ENCODE measurements at regions not wholly inside any gene's neighbourhood (a gene's known extent, or its start where the extent isn't known, plus 50 kb on each side); places are given as distances from the start of the nearest gene placed in this dataset.
"Not testable (repeated sequence)": the region's sequence is repeated elsewhere in the genome, so short reads cannot be mapped to it uniquely, and the experiment has no call there.

DNA sequence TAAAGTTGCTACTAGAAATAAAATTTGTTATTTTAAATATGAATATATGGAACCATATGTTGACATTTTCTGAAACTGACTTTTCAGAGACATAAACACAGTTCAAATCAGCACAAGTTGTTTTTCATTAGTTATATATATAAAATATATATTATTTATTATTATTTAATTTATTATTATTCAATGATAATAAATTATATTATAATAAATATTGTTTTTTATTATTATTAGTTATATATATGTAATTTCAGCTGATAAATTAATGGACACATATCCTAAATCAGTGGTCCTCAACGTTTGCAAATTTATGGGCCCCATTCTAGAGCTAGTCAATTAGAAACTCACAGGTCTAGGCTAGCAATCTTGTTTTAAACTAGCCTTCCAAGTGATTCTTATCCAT, 809.3 kb downstream of the C4orf33 start:
- DNase-seq: no peak

DNA sequence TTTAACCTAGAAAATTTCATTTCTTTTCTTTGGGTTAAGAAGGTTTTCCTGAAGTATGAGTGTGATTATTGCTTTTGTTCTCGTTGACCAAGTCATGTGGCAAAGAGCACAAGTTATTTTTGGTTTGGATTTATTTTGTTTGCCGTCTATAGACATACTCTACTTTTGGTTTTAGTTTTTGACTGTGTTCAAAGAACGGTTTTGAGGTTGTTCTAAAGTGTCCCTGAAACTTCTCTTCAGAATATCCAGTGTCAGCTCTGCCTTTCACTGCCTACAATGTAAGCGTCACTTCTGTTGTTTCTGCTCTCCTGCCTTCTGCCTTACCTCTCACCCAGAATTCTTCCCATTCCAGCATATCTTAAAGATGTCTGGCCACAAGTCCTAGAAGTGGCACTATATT, 812.2 kb downstream of the C4orf33 start:
- DNase-seq: no peak

DNA sequence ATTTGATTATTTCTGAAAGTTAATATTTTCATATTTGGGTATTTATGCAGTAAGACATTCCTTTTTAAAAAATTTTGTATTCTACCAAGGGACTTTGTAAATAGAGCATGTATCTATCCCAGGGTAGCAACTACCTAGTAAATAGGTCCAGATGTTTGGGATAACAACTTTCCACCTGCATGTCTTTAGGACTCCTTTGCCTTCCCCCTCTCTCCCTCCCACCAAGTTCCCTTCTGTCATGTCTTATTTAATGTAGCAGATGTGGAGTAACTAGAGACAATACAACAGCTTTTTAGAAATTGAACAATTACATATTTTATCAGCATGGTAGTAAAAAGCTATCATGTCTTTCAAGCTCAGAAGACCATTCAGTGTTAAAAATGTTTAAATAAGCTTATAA, 821.0 kb downstream of the C4orf33 start:
- DNase-seq: no peak

DNA sequence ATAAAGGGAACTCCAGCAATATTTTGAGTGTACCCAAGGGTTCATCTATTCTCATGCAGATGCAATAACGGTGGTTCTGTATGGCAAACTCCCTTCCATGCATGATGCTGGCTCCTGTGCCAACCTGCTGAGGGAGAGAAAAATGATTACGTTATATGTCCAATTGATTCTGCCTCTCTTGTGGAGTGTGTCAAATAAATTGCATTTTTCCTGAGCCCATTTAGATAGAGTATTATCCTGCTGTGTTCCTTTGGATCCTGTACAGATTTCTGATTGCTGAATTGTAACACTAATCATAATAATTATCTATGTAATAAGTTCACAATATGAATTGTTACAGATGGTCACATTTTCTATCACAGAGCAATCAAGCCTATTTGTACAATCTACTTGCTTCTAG, 821.7 kb downstream of the C4orf33 start:
- DNase-seq: no peak

DNA sequence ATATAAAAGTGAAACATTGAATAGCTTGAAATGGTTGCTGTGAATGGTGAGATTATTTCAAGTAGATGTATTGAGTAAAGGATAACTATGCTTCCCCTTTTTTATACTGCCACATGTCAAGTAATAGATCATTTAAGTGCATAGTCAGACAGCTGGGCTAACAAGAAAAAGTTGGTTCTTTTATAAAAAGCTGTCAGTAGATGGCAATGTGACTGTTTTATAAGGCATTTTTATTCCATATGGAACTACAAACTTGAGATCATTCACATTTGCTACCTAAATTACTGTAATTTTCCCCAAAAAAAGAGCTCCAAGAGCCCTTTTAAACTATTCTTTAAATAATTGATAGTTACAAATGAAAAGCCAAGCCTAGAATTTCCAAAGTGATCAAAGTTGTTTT, 831.0 kb downstream of the C4orf33 start:
- DNase-seq: no peak

DNA sequence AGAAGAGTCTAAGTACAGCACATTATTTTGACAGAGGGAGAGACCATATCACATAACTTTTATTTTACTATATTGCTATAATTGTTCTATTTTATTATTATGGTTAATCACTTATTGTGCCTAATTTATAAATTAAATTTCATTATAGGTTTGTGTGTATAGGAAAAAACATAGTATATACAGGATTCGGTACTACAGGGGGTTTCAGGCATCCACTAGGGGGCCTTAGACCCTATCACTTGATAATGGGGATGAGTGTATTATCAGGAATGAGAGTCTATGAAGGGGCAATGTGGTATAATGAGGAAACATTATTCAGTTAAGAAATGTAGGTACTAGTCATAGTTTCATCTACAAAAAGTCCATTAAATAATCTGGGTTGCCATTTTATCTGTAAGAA, 833.1 kb downstream of the C4orf33 start:
- no peak for DNase-seq

DNA sequence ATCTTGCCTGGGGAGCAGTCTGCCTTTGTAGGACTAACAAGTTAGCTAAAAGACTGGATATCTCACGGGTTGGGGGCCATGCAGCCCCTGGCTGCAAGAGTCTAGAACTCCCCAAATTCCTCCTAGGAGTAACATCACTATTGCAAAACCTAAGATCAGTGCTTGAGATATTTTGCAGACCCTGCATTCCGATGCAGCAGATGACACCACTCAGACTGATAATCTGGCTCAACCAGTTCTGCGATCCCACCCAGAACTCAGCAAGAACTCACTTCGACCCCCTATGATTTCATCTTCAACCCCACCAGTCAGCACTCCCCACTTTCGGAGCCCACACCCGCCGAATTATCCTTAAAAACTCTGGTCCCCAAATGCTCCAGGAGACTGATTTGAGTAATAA, 834.0 kb downstream of the C4orf33 start:
- DNase-seq: no peak

DNA sequence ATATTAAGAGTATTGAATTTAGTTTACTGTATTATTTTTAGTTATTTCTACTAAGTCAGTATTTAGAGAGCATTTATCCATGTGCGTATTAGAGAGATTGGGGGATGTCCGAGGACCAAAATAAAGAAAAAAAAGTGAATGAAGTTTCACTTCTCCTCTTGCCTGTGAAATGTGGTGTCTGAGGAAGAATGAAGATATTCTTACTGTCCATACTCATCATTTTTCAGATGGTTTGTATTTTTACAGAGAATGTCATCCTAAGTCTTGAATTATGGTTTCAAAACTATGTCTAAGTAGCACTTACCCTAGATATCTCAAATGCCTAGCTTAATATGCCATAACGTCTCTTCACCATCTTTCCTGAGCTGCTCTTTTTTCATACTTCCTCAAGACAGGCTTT, 854.3 kb downstream of the C4orf33 start:
- DNase-seq: no peak

DNA sequence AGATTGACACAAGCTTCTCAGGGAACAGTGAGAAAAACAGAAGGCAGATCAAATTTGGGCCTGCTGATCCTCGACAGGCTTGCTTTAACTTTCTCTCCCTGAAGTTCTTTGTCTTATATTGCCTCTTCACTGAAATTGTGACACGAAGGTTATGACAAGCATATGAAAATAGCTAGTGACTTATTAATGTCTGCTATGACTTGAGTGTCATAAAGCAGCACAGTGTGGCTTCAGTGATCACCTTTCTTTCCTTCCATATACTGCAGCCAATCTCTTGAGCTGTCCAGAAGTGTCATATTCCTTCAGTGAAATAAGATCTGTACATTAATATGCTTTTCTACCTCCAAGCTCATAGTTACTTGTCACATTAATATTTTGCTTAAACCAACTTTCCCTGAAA, 870.2 kb downstream of the C4orf33 start:
- DNase-seq: no peak

DNA sequence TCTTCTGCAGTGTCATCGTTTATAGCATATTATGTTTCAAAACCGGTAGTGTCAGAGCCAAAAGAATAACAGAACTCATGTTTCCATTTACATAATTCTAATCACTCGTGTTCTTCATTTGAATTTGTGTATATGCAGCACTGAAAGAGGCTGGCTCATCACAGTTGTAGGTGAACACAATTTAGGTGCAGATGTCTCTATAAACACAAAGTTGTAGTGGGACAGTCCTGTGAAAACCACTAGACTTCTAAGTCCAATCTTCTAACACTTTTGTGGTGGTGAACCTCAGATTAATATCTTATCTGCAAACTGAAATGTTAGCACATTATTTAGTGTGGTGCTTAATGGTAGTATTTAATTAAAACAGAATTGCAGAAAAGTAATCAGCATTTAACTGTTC, 872.4 kb downstream of the C4orf33 start:
- DNase-seq: no peak

DNA sequence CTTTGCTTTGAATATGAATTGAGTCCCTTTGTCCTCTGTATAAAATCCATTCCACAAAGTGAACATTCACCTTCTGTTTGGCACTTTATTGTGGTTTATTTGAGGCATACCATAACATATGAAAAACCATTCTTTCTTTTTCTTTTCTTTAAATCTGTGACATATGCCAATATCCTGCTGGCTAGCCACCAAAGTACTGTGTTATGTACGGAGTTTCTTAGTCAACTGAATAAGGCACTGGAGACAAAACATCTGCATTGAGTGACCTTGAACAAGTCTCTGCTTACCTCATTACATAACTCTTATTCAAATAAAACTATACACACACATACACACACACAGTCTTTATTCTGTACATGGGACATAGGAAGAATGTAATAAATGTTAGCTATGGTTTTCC, 872.8 kb downstream of the C4orf33 start:
- no peak for DNase-seq

DNA sequence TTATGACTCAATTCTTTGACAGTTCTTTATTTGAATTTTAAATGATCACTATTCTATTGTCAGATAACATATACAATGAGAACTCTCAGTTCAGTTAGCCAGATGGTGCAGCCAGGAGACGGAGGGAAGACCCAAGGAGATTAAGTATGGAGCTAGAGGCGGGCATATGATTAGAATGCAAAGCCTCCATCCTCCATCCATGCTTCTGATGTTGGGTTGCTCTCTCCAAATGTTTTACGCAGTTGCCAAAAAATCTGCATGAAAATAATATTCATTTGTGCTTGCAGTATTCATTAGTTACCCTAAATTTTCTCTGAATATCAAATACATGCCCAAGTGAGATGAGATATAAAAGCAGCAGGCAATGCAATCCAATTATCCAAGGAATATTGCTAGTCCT, 874.8 kb downstream of the C4orf33 start:
- DNase-seq: no peak

DNA sequence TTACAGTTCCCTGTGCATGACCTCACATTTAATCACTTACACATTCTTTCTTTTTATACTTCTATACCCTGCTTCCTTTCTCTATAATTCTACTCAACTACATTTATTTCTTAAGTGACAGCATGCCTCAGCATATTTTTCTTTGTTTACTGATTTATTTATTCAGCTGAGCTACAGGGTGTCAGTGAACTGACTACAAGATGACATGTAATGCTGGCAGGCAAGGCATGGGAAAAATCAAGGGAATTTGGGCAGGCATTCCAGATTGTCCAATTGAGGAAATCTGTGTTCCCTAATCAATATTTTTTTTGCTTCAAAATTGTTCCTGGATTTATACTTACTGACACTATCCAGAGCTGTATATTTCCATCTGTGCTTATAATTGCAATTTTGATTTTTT, 875.5 kb downstream of the C4orf33 start:
- DNase-seq: no peak

DNA sequence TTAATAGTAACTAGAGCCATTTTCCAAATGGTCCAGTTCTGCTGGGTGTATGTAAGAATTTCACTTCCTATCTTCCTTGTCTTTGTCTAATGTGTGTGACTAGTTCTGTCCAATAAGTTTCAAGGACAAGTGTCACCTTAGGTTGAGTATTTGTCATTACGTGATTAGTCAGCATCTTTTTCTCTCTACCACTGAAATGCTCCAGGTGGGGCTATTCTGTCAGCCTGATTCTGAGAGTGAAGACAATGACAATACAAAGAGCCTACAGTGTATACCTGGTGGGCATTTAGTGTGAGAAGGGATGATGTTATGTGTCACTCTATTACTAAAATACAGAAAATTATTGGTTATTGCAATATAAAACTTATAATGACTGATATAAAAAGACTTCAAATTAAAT, 876.3 kb downstream of the C4orf33 start:
- DNase-seq: no peak

DNA sequence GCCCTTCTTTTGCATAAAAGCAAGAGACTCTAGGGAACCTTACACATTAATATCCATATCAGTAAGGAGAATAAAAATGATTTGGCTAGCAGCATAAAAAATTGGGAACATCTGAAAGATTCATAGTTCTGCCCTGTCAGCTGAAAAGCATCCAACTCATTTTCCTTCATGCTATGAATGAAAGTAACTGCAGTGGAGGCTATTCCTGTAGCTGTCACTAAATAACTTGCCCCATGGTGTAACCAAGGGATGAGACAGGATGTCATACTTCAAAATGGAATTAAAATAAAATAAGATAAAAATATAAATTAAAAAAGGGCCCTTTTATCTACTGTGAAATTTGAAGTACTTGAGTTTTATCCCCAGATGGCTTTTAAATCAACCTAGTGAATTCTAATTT, 878.8 kb downstream of the C4orf33 start:
- DNase-seq: no peak

DNA sequence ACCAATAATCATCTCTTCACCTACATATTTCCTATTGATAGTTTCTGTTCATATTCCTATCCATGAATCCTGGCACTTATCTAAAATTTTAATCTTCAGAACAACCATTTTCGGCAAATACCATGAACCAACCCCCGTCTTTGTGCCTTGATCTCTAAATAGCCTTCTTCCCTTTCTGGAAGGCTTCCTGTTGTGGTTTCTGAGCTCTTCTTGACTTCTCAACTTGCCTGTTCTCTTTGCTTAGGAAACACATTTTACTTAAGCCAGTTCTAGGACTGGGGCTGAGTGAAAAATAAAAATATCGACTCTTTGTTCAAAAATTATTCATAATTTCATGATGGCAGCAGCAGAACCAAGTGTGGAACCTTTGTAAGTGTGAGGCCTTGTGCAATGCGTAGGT, 882.4 kb downstream of the C4orf33 start:
- no peak for DNase-seq

DNA sequence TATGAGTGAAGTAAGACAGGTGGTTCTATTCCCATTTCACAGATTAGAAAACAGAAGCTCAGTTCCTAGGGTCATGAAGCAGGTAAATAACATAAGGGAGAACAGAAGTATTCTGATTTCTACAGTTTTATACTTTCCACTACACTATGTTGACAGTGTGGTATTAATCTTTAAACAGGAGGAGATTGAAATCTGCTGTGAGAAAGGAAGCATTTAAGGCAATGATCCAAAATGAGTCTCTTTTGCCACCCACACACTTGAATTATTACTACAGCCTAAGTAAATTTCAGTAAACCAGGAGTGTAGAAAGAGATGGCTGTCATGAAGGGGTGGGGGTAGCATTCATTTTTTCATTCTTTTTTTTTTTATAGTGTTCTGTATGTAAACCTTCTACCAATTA, 893.0 kb downstream of the C4orf33 start:
- no peak for DNase-seq

DNA sequence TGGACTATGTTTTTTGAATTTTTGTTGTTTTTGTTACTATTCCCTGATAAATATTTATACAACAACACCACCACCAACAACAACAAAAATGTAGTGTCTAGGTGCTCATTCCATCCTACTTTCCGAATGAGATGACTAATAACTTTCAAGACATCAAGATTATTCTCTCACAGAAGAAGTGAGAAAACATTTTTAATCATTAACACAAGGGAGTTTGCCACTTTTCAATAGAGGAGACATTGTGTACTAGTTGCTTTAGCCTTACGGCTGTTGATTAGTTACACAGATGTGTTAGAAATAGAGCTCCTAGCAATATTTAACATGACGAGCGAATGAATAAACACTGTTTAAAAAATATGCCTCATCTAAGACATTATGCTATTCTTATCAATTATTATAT, 898.8 kb downstream of the C4orf33 start:
- no peak for DNase-seq

DNA sequence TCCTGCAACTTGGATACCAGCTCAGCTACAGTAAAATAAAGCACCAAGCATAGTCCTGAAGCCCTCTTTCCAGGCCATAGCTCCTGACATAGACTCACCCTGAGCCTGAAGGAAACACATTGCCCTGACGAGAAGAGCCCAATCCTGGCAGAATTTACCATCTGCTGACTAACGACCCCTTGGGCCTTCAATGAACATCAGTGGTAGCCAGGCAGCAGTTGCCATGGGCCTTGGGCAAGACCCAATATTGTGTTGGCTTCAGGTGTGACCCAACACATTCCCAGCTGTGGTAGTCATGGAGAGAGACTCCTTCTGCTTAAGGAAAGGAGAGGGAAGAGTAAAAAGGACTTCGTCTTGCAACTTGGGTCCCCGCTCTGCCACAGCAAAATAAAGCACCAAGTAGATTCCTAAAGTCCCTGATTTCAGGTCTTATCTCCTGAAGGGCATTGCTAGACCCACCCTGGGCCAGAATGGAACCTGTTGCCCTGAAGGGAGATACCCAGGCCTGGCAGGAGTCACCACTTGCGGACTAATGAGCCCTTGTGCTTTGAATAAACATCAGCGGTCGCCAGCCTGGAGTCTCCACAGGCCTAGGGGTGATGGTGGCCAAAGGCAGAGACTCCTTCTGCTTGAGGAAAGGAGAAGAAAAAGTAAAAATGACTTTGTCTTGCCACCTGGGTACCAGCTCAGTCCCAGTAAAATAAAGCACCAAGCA, 902.6 kb downstream of the C4orf33 start:
- no peak for DNase-seq

DNA sequence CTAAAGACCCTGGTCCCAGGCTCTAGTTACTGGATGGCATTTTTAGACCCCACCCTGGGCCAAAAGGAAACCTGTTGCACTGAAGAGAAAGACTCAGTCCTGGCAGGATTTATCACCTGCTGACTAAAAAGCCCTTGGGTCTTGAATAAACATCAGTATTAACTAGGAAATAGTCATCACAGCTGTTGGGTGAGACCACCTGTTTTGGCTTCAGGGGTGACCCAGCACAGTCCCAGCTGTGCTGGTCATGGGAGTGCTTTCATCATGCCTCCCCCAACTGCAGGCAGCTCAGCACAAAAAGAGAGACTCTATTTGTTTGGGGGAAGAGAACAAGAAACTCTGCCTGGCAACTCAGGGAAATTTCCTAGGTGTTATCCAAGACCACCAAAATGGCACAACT, 903.2 kb downstream of the C4orf33 start:
- no peak for DNase-seq

DNA sequence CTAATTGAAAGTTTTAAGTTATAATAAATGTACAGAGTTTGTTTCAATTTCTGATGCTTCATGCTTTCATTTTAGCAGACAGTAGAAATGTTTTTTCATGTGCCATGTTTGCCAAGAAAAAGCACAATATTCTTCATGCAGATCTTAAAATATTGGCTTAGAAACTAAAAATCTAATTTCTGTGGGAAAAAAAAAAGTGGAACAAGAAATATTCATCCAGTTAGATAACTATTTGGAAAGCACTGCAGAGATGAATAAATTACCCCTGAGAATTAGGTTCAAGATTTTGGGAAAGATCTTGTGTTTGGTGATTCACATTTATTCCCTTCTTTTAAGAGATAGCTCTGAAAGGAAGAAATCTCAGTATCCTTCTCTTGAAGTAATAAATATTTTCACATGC, 912.5 kb downstream of the C4orf33 start:
- DNase-seq: no peak

DNA sequence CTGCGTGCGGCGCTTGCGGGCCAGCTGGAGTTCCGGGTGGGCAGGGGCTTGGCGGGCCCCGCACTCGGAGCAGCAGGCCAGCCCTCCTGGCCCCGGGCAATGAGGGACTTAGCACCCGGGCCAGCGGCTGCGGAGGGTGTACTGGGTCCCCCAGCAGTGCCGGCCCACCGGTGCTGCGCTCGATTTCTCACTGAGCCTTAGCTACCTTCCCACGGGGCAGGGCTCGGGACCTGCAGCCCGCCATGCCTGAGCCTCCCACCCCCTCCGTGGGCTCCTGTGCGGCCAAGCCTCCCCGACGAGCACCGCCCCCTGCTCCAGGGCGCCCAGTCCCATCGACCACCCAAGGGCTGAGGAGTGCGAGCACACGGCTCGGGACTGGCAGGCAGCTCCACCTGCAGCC, 916.9 kb downstream of the C4orf33 start:
- DNase-seq: not testable (repeated sequence)

DNA sequence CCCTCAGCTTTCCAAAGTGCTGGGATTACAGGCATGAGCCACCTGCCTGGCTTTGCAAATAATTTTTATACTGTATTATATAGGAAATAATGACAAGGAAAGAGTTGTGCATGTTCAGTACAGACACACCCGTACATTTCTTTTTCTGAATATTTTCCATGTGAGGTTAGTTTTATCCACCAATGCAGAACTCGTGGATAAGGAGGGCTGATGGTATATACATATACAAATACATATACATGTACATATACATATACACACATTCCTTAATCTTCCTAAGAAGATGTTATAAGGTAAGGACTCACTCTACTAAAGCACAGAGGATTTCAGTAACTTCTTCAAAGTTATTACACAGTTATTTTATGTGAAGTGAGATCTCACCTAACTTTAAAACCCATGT, 925.8 kb downstream of the C4orf33 start:
- DNase-seq: no peak

DNA sequence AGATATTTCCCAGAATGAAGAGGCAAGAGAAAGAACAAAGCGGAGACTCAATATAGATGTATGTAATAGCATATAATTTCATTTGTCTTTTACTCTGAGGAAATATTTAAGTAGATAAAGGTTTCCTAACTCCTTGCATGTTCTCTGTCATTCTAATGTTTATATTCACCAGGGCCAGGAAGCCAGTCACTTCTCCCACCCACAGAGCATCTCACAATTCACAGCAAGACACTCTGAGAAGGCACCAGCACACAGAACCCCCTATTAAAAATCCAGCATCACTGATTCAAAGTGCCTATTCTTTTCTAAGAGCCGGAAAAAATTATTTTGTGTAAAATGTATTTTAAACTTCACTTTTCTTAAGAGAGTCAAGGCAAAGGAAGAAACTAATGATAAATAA, 927.1 kb downstream of the C4orf33 start:
- DNase-seq: no peak

DNA sequence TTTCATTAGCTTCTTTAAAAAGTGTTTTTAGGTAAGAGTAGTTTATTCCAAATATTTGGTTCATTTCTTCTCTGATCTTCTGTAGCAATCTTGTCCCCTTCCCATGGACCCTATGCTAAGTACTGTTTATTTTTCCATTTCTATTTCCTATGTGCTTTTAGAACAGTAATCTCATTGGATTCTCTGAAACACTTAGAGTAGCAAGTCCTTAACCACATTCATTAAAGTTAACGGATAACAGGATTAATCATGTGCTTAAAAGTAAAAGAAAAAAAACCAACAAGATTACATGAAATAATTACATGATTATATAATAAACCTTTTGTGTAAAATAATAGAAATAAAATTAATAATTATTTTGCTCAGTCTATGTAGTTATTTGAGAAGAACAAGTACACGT, 929.7 kb downstream of the C4orf33 start:
- DNase-seq: no peak

DNA sequence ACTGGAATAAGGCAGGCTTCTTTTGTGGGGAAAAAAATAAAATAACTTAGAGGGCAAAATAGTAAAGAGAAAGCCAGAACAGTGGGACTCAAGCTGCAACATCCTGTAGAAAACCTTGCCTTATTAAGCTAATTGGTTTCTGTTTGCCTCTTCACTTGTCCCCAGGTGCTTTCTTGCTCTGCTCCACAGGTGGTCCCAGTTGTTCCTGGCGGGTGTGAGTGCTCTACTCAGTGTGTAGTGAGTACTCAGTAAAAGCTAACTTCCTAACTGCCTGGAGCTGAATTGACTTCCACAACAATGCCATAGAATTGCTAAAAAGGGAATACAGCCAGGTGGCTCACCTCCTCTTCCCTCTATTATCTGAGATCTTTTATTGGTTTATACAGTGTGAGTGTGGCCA, 930.2 kb downstream of the C4orf33 start:
- DNase-seq: no peak
